GM12878 (cell line): ENCODE measurements at regions not wholly inside any gene's neighbourhood (a gene's known extent, or its start where the extent isn't known, plus 50 kb on each side); places are given as distances from the start of the nearest gene placed in this dataset.

Experiments
- BACH1 ChIP-seq: fragments of 450-650 bp; IDR thresholded peaks from 2 replicates; pipeline ENCODE4 v1.6.1; 2017; ENCODE audit warnings: mild to moderate bottlenecking, borderline replicate concordance
- CHD2 ChIP-seq: IDR thresholded peaks from 2 replicates; pipeline ENCODE4 v1.6.1; 2011; ENCODE audit warnings: low read depth, low read length, improper control_type of control experiment, borderline replicate concordance
- IKZF1 ChIP-seq: fragments of 450-650 bp; conservative IDR thresholded peaks from 2 replicates; pipeline ENCODE4 v1.6.1; 2017; ENCODE audit warnings: antibody characterized with exemption, mild to moderate bottlenecking
- JUND ChIP-seq: IDR thresholded peaks from 2 replicates; pipeline ENCODE4 v1.6.1; 2012; ENCODE audit warnings: low read depth, mild to moderate bottlenecking, low read length, improper control_type of control experiment, moderate library complexity
- MEF2B ChIP-seq: fragments of 450-650 bp; IDR thresholded peaks from 2 replicates; pipeline ENCODE4 v1.6.1; 2018; ENCODE audit warnings: mild to moderate bottlenecking, moderate library complexity; ENCODE audit not compliant: partially characterized antibody, poor library complexity, severe bottlenecking
- NFYA ChIP-seq: IDR thresholded peaks from 2 replicates; pipeline ENCODE4 v1.6.1; 2011; ENCODE audit warnings: low read depth, mild to moderate bottlenecking, low read length, improper control_type of control experiment, borderline replicate concordance
- NR2C1 ChIP-seq: fragments of 450-650 bp; IDR thresholded peaks from 2 replicates; pipeline ENCODE4 v1.6.1; 2017; ENCODE audit warnings: antibody characterized with exemption, mild to moderate bottlenecking, moderate library complexity
- NR2F1 ChIP-seq: fragments of 450-650 bp; conservative IDR thresholded peaks from 2 replicates; pipeline ENCODE4 v1.6.1; 2017; ENCODE audit warnings: mild to moderate bottlenecking
- STAT1 ChIP-seq: fragments of 450-650 bp; conservative IDR thresholded peaks from 2 replicates; pipeline ENCODE4 v1.6.1; 2014; ENCODE audit warnings: antibody characterized with exemption, mild to moderate bottlenecking
- STAT3 ChIP-seq: IDR thresholded peaks from 2 replicates; pipeline ENCODE4 v1.6.1; 2011; ENCODE audit warnings: low read depth, low read length, improper control_type of control experiment
- WRNIP1 ChIP-seq: IDR thresholded peaks from 2 replicates; pipeline ENCODE4 v1.6.1; 2011; ENCODE audit warnings: low read depth, low read length, improper control_type of control experiment, borderline replicate concordance
- ZBED1 ChIP-seq: IDR thresholded peaks from 2 replicates; pipeline ENCODE4 v1.6.1; 2016; ENCODE audit warnings: borderline replicate concordance
- ZNF217 ChIP-seq: fragments of 450-650 bp; IDR thresholded peaks from 2 replicates; pipeline ENCODE4 v1.6.1; 2017; ENCODE audit warnings: antibody characterized with exemption, mild to moderate bottlenecking
- ZNF622 ChIP-seq: fragments of 450-650 bp; IDR thresholded peaks from 2 replicates; pipeline ENCODE4 v1.6.1; 2017; ENCODE audit warnings: mild to moderate bottlenecking, inconsistent platforms
- TF ChIP-seq, protein P1 (sequence below): fragments of 450-650 bp; IDR thresholded peaks from 2 replicates; pipeline ENCODE4 v1.6.1; 2016; ENCODE audit warnings: mild to moderate bottlenecking, moderate library complexity, borderline replicate concordance
- TF ChIP-seq, protein P2 (sequence below): IDR thresholded peaks from 2 replicates; pipeline ENCODE4 v1.6.1; 2011; ENCODE audit warnings: borderline replicate concordance, low read depth, mild to moderate bottlenecking, moderate library complexity, low read length; ENCODE audit not compliant: insufficient read depth, poor library complexity, severe bottlenecking
- TF ChIP-seq, protein P3 (sequence below): fragments of 450-650 bp; IDR thresholded peaks from 2 replicates; pipeline ENCODE4 v1.6.1; 2017; ENCODE audit warnings: mild to moderate bottlenecking, moderate library complexity
- TF ChIP-seq, protein P4 (sequence below): fragments of 150-350 bp; IDR thresholded peaks from 2 replicates; pipeline ENCODE4 v1.6.1; 2016; ENCODE audit warnings: low read depth, low read length

DNA sequence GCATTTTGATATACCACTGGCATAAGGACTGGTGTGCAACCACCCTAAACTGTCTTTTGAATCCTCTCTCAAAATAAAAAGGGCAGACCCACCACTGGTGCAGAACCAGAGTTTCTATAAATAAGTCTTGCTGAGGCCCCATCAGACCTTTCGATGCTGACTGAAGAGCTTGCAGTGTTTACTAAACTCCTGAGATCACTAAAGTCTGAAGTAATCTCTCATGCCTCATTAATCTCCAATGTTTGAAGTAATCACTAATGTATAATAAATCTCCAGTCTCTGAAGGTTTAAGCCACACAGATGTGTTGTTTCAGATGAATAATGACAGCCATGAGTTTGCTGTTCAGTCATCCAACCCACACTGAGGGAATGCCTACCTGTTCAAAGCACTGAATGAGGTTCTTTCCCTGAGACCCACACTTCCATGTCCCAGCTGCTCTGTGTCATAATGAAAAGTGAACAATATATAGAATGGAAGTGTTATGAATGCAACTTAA, 50.6 kb upstream of the DEUP1 start (continued):
- TF ChIP-seq STAT3 (no peak), MEF2B (peak; percentile 39), WRNIP1 (no peak), ZNF622 (no peak), NR2C1 (no peak), BACH1 (no peak), NR2F1 (peak; percentile 73), JUND (no peak), NFYA (no peak), ZBED1 (peak; percentile 80; the same call in 1 of the 2 replicates), CHD2 (no peak), STAT1 (no peak), ZNF217 (no peak), IKZF1 (no peak; the same call in 1 of the 2 replicates)
- TF ChIP-seq, protein P1, sequence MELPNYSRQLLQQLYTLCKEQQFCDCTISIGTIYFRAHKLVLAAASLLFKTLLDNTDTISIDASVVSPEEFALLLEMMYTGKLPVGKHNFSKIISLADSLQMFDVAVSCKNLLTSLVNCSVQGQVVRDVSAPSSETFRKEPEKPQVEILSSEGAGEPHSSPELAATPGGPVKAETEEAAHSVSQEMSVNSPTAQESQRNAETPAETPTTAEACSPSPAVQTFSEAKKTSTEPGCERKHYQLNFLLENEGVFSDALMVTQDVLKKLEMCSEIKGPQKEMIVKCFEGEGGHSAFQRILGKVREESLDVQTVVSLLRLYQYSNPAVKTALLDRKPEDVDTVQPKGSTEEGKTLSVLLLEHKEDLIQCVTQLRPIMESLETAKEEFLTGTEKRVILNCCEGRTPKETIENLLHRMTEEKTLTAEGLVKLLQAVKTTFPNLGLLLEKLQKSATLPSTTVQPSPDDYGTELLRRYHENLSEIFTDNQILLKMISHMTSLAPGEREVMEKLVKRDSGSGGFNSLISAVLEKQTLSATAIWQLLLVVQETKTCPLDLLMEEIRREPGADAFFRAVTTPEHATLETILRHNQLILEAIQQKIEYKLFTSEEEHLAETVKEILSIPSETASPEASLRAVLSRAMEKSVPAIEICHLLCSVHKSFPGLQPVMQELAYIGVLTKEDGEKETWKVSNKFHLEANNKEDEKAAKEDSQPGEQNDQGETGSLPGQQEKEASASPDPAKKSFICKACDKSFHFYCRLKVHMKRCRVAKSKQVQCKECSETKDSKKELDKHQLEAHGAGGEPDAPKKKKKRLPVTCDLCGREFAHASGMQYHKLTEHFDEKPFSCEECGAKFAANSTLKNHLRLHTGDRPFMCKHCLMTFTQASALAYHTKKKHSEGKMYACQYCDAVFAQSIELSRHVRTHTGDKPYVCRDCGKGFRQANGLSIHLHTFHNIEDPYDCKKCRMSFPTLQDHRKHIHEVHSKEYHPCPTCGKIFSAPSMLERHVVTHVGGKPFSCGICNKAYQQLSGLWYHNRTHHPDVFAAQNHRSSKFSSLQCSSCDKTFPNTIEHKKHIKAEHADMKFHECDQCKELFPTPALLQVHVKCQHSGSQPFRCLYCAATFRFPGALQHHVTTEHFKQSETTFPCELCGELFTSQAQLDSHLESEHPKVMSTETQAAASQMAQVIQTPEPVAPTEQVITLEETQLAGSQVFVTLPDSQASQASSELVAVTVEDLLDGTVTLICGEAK = no peak
- TF ChIP-seq, protein P2, sequence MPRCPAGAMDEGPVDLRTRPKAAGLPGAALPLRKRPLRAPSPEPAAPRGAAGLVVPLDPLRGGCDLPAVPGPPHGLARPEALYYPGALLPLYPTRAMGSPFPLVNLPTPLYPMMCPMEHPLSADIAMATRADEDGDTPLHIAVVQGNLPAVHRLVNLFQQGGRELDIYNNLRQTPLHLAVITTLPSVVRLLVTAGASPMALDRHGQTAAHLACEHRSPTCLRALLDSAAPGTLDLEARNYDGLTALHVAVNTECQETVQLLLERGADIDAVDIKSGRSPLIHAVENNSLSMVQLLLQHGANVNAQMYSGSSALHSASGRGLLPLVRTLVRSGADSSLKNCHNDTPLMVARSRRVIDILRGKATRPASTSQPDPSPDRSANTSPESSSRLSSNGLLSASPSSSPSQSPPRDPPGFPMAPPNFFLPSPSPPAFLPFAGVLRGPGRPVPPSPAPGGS = peak; percentile 33
- TF ChIP-seq, protein P3, sequence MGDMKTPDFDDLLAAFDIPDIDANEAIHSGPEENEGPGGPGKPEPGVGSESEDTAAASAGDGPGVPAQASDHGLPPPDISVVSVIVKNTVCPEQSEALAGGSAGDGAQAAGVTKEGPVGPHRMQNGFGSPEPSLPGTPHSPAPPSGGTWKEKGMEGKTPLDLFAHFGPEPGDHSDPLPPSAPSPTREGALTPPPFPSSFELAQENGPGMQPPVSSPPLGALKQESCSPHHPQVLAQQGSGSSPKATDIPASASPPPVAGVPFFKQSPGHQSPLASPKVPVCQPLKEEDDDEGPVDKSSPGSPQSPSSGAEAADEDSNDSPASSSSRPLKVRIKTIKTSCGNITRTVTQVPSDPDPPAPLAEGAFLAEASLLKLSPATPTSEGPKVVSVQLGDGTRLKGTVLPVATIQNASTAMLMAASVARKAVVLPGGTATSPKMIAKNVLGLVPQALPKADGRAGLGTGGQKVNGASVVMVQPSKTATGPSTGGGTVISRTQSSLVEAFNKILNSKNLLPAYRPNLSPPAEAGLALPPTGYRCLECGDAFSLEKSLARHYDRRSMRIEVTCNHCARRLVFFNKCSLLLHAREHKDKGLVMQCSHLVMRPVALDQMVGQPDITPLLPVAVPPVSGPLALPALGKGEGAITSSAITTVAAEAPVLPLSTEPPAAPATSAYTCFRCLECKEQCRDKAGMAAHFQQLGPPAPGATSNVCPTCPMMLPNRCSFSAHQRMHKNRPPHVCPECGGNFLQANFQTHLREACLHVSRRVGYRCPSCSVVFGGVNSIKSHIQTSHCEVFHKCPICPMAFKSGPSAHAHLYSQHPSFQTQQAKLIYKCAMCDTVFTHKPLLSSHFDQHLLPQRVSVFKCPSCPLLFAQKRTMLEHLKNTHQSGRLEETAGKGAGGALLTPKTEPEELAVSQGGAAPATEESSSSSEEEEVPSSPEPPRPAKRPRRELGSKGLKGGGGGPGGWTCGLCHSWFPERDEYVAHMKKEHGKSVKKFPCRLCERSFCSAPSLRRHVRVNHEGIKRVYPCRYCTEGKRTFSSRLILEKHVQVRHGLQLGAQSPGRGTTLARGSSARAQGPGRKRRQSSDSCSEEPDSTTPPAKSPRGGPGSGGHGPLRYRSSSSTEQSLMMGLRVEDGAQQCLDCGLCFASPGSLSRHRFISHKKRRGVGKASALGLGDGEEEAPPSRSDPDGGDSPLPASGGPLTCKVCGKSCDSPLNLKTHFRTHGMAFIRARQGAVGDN = no peak
- TF ChIP-seq, protein P4, sequence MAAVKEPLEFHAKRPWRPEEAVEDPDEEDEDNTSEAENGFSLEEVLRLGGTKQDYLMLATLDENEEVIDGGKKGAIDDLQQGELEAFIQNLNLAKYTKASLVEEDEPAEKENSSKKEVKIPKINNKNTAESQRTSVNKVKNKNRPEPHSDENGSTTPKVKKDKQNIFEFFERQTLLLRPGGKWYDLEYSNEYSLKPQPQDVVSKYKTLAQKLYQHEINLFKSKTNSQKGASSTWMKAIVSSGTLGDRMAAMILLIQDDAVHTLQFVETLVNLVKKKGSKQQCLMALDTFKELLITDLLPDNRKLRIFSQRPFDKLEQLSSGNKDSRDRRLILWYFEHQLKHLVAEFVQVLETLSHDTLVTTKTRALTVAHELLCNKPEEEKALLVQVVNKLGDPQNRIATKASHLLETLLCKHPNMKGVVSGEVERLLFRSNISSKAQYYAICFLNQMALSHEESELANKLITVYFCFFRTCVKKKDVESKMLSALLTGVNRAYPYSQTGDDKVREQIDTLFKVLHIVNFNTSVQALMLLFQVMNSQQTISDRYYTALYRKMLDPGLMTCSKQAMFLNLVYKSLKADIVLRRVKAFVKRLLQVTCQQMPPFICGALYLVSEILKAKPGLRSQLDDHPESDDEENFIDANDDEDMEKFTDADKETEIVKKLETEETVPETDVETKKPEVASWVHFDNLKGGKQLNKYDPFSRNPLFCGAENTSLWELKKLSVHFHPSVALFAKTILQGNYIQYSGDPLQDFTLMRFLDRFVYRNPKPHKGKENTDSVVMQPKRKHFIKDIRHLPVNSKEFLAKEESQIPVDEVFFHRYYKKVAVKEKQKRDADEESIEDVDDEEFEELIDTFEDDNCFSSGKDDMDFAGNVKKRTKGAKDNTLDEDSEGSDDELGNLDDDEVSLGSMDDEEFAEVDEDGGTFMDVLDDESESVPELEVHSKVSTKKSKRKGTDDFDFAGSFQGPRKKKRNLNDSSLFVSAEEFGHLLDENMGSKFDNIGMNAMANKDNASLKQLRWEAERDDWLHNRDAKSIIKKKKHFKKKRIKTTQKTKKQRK = no peak
